ENCODE measurements at regions not wholly inside any gene's neighbourhood (a gene's known extent, or its start where the extent isn't known, plus 50 kb on each side); places are given as distances from the start of the nearest gene placed in this dataset.

- TF ChIP-seq PRDM15 (CRISPR knock-in tag; IDR thresholded peaks at IDR 0.05), result no peak
- TF ChIP-seq SUZ12 (IDR thresholded peaks at IDR 0.05; ENCODE audit: unreplicated experiment), result no peak
- TF ChIP-seq CREB1 (IDR thresholded peaks at IDR 0.05; ENCODE audit: low read depth), result no peak
- TF ChIP-seq SMC3 (IDR thresholded peaks at IDR 0.05; ENCODE audit: borderline replicate concordance, low read length), result no peak
- no peak for TF ChIP-seq ETV6 (conservative IDR thresholded peaks at IDR 0.05 in 1 of 2, IDR thresholded peaks at IDR 0.05 in 1 of 2; ENCODE audit: borderline replicate concordance in 1 of 2, low read depth in 1 of 2)
- TF ChIP-seq CTCF (IDR thresholded peaks at IDR 0.05 in 2 of 3, conservative IDR thresholded peaks at IDR 0.05 in 1 of 3; ENCODE audit: control insufficient read depth in 2 of 3, extremely low read depth in 1 of 3, insufficient read depth in 1 of 3, low read depth in 3 of 3, low read length in 3 of 3), result no peak
- TF ChIP-seq TAF1 (IDR thresholded peaks at IDR 0.05; ENCODE audit: borderline replicate concordance, low read depth, low read length), result no peak
- TF ChIP-seq RFX5 (IDR thresholded peaks at IDR 0.05; ENCODE audit: low read depth, low read length), result no peak
- TF ChIP-seq, protein P1, sequence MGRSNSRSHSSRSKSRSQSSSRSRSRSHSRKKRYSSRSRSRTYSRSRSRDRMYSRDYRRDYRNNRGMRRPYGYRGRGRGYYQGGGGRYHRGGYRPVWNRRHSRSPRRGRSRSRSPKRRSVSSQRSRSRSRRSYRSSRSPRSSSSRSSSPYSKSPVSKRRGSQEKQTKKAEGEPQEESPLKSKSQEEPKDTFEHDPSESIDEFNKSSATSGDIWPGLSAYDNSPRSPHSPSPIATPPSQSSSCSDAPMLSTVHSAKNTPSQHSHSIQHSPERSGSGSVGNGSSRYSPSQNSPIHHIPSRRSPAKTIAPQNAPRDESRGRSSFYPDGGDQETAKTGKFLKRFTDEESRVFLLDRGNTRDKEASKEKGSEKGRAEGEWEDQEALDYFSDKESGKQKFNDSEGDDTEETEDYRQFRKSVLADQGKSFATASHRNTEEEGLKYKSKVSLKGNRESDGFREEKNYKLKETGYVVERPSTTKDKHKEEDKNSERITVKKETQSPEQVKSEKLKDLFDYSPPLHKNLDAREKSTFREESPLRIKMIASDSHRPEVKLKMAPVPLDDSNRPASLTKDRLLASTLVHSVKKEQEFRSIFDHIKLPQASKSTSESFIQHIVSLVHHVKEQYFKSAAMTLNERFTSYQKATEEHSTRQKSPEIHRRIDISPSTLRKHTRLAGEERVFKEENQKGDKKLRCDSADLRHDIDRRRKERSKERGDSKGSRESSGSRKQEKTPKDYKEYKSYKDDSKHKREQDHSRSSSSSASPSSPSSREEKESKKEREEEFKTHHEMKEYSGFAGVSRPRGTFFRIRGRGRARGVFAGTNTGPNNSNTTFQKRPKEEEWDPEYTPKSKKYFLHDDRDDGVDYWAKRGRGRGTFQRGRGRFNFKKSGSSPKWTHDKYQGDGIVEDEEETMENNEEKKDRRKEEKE (IDR thresholded peaks at IDR 0.05), result no peak
- no peak for TF ChIP-seq RAD21 (IDR thresholded peaks at IDR 0.05; ENCODE audit: insufficient read depth, low read depth, low read length)
- TF ChIP-seq EZH2 (IDR thresholded peaks at IDR 0.05; ENCODE audit: borderline replicate concordance, control insufficient read depth, low read depth, low read length), result no peak
- TF ChIP-seq PBX3 (IDR thresholded peaks at IDR 0.05; ENCODE audit: insufficient replicate concordance, low read depth, low read length), result no peak
- TF ChIP-seq EP300 (IDR thresholded peaks at IDR 0.05; ENCODE audit: borderline replicate concordance in 1 of 2, control insufficient read depth in 1 of 2, low read depth in 2 of 2, low read length in 2 of 2), result no peak
- TF ChIP-seq MXI1 (IDR thresholded peaks at IDR 0.05; ENCODE audit: low read depth, low read length), result no peak
Measured at GRCh38 chr3:74346896-74347295, 267.6 kb downstream of the CNTN3 start.

Data from GM12878 (cell line).